Nephron progenitor cell (in vitro differentiated cells): ENCODE measurements at regions not wholly inside any gene's neighbourhood (a gene's known extent, or its start where the extent isn't known, plus 50 kb on each side); places are given as distances from the start of the nearest gene placed in this dataset.
"Not testable (repeated sequence)": the region's sequence is repeated elsewhere in the genome, so short reads cannot be mapped to it uniquely, and the experiment has no call there.

Experiments
- DNase-seq: peaks from one replicate; pipeline ENCODE4 v3.0.0; 2021
- H3K27ac Mint-ChIP-seq: 2 replicates; pipeline ENCODE4 v1.8.0; 2021; ENCODE audit warnings: mild to moderate bottlenecking, moderate library complexity, mixed read lengths
- H3K27me3 Mint-ChIP-seq: 2 replicates; pipeline ENCODE4 v1.8.0; 2021; ENCODE audit warnings: mild to moderate bottlenecking, low read depth, mixed read lengths; ENCODE audit not compliant: poor library complexity
- H3K36me3 Mint-ChIP-seq: 2 replicates; pipeline ENCODE4 v1.8.0; 2021; ENCODE audit warnings: low read depth, mixed read lengths
- H3K4me1 Mint-ChIP-seq: 2 replicates; pipeline ENCODE4 v1.8.0; 2021; ENCODE audit warnings: mixed read lengths
- H3K4me3 Mint-ChIP-seq: 2 replicates; pipeline ENCODE4 v1.8.0; 2021; ENCODE audit warnings: mild to moderate bottlenecking, moderate library complexity, mixed read lengths
- H3K9me3 Mint-ChIP-seq: 2 replicates; pipeline ENCODE4 v1.8.0; 2021; ENCODE audit warnings: mild to moderate bottlenecking, moderate library complexity, mixed read lengths
- TF ChIP-seq, protein P1 (sequence below): fragments of 200-600 bp; sonication (generic); IDR thresholded peaks from 2 replicates; pipeline ENCODE4 v1.5.0; 2021; ENCODE audit warnings: antibody characterized with exemption

- Mint-ChIP-seq H3K4me1 (peaks cover 5% of the 10 kb centered on the region), H3K9me3 (peaks cover 7% of the 10 kb centered on the region), H3K27me3 (peaks cover 8% of the 10 kb centered on the region), H3K36me3 (no peaks in the 10 kb centered on the region), H3K4me3 (no peak overlapping the region), H3K27ac (no peak overlapping the region)
- DNase-seq = no peak
- TF ChIP-seq, protein P1, sequence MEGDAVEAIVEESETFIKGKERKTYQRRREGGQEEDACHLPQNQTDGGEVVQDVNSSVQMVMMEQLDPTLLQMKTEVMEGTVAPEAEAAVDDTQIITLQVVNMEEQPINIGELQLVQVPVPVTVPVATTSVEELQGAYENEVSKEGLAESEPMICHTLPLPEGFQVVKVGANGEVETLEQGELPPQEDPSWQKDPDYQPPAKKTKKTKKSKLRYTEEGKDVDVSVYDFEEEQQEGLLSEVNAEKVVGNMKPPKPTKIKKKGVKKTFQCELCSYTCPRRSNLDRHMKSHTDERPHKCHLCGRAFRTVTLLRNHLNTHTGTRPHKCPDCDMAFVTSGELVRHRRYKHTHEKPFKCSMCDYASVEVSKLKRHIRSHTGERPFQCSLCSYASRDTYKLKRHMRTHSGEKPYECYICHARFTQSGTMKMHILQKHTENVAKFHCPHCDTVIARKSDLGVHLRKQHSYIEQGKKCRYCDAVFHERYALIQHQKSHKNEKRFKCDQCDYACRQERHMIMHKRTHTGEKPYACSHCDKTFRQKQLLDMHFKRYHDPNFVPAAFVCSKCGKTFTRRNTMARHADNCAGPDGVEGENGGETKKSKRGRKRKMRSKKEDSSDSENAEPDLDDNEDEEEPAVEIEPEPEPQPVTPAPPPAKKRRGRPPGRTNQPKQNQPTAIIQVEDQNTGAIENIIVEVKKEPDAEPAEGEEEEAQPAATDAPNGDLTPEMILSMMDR = no peak
These were observed 647.7 kb downstream of the C6orf118 start for GRCh38 chr6:164661716-164662115.

- no peak overlapping the region for H3K4me3 Mint-ChIP-seq
- DNase-seq = no peak
- no peaks in the 10 kb centered on the region for H3K36me3 Mint-ChIP-seq
- peaks cover 8% of the 10 kb centered on the region for H3K27me3 Mint-ChIP-seq
- TF ChIP-seq, protein P1 = no peak
- no peak overlapping the region for H3K27ac Mint-ChIP-seq
- H3K4me1 Mint-ChIP-seq = peaks cover 11% of the 10 kb centered on the region
- peaks cover 7% of the 10 kb centered on the region for H3K9me3 Mint-ChIP-seq
These were observed 648.6 kb downstream of the C6orf118 start for GRCh38 chr6:164660781-164661180.

DNA sequence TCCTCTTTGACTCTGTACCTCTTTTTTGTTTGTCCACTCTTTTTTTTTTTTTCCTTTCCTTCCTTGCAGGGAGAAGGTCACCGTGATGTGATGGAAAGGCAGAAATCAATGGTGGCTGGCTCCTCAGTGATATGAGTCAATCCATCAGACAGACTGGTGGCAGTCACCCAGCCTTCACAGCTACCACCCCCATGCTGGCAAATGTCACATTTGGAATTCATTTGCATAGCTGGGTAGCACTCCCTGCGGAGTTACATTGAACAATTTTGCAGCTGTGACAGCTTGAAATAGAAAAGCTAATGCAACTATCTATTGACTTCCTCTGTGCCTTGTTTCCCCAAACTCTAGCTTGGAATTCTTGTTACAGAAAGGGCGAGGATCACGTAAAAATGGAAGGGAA lies 668.4 kb downstream of the C6orf118 start:
- Mint-ChIP-seq H3K4me3 (no peak overlapping the region), H3K36me3 (no peaks in the 10 kb centered on the region), H3K4me1 (no peaks in the 10 kb centered on the region), H3K27me3 (no peaks in the 10 kb centered on the region), H3K27ac (no peak overlapping the region), H3K9me3 (no peaks in the 10 kb centered on the region)
- TF ChIP-seq, protein P1 = no peak
- DNase-seq = no peak

DNA sequence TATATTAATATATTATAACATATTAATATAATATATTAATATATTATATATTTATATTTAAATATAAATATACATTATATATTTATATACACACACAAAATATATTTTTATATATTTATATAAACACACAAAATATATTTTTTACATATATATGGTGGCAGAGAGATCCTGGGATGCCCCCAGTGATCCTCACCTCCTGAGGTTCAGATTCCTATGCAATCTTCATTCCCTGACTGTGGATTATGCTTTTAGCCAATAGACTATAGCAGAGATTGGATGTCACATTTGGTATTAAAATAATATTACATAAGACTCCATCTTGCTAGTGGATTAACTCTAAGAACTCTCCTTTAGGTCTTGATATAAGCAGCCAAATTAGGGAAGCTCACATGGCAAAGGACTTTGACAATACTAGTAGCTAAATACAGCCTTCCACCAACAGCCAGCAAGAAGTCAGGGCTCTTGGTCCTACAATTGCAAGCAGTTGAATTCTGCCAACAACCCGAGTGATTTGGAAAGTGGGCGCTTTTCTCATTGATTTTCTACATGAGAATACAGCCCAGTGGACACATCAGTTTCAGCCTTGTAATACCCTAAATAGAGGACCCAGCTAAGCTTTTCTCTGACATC lies 681.0 kb downstream of the C6orf118 start:
- H3K27ac Mint-ChIP-seq = no peak overlapping the region
- no peaks in the 10 kb centered on the region for H3K4me1 Mint-ChIP-seq
- no peak overlapping the region for H3K4me3 Mint-ChIP-seq
- TF ChIP-seq, protein P1 = no peak
- H3K36me3 Mint-ChIP-seq = no peaks in the 10 kb centered on the region
- no peak for DNase-seq
- no peaks in the 10 kb centered on the region for H3K9me3 Mint-ChIP-seq
- peaks cover 3% of the 10 kb centered on the region for H3K27me3 Mint-ChIP-seq

DNA sequence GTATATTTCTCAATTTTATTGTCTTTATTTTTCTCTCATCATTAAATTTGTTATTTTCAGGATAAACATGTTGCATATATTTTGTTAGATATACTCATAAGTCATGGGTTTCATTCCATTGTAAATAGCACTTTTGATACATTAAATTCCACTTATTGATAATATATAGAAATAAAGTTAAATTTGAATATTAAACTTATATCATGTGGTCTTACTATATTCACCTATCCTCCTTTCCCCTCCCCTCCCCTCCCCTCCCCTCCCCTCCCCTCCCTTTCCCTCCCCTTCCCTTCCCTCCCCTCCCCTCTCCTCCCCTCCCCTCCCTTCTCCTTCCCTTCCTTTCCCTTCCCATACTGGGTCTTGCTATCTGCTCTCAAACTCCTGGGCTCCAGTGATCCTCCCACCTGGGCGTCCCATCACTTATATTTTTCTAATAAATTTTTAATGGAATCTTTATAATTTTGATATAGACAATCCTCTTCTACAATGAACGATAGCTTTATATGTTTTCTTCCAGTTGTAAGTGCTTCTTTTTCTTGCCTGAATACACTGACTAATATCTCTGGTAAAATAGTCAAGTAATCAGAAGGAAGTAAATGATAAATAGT lies 692.4 kb downstream of the C6orf118 start:
- Mint-ChIP-seq H3K9me3 (no peaks in the 10 kb centered on the region), H3K4me3 (no peak overlapping the region), H3K36me3 (no peaks in the 10 kb centered on the region), H3K27me3 (peaks cover 4% of the 10 kb centered on the region), H3K4me1 (no peaks in the 10 kb centered on the region), H3K27ac (no peak overlapping the region)
- DNase-seq = no peak
- TF ChIP-seq, protein P1 = no peak

GRCh38 chr6:164612751-164613150 lies 696.7 kb downstream of the C6orf118 start:
- TF ChIP-seq, protein P1 = no peak
- DNase-seq = no peak
- H3K9me3 Mint-ChIP-seq = no peaks in the 10 kb centered on the region
- H3K4me1 Mint-ChIP-seq = no peaks in the 10 kb centered on the region
- H3K4me3 Mint-ChIP-seq = no peak overlapping the region
- no peaks in the 10 kb centered on the region for H3K36me3 Mint-ChIP-seq
- peaks cover 4% of the 10 kb centered on the region for H3K27me3 Mint-ChIP-seq
- H3K27ac Mint-ChIP-seq = no peak overlapping the region

DNA sequence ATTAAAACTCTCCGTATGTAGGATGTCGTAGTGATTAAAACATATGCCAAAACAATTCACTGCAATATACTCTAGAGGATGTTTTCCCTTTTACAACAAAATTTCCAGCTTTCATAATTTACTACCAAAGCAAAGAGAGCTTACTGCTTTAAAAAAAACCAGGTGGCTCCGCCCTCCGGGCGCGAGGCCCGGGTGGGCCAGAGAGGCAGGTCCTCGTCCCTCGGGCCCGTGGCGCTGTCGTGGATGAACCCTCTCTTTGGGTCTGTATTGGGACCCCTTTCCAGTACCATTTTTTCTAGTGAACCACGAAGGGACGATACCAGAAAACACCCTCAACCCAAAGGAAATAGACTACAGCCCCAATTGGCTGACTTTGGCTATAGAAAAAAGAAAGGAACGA lies 698.5 kb downstream of the C6orf118 start:
- not testable (repeated sequence) for H3K4me1 Mint-ChIP-seq, H3K27me3 Mint-ChIP-seq, H3K36me3 Mint-ChIP-seq, H3K27ac Mint-ChIP-seq, DNase-seq, H3K4me3 Mint-ChIP-seq, H3K9me3 Mint-ChIP-seq

GRCh38 chr6:164602415-164602814 lies 707.0 kb downstream of the C6orf118 start:
- DNase-seq, H3K4me1 Mint-ChIP-seq, H3K4me3 Mint-ChIP-seq, H3K27ac Mint-ChIP-seq, H3K9me3 Mint-ChIP-seq, H3K27me3 Mint-ChIP-seq, H3K36me3 Mint-ChIP-seq: not testable (repeated sequence)
